ENCODE measurements at regions not wholly inside any gene's neighbourhood (a gene's known extent, or its start where the extent isn't known, plus 50 kb on each side); places are given as distances from the start of the nearest gene placed in this dataset.
"Not testable (repeated sequence)": the region's sequence is repeated elsewhere in the genome, so short reads cannot be mapped to it uniquely, and the experiment has no call there.

GRCh38 chr12:16828891-16829290 lies 222.9 kb upstream of the LMO3 start:
- no peak for DNase-seq

DNA sequence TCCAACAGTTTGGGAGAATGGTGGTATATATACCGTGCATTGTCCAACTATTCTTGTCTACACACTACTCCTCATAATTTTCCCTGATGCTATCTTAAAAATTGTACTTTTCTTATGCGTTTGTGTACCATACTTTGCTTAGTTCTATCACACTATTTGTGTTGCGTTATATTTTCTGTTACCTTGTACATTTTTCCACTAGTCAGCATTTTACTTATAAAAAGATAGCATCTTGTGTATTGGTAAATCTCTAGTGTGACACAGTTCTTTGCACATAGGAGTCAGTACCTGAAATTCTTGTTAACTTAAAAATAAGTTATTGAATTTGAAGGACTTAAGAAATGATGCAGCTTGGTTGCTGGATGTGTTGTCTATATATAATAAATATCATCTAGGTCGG lies 201.8 kb upstream of the LMO3 start:
- no peak for DNase-seq

- DNase-seq: no peak
Observed at GRCh38 chr12:16796168-16796567, 190.2 kb upstream of the LMO3 start.

- DNase-seq: no peak
Observed at GRCh38 chr12:16789204-16789790, 183.3 kb upstream of the LMO3 start.

- no peak for DNase-seq
Observed at GRCh38 chr12:16788506-16789203, 182.7 kb upstream of the LMO3 start.

- DNase-seq: no peak
Observed at GRCh38 chr12:16785953-16786352, 180.0 kb upstream of the LMO3 start.

DNA sequence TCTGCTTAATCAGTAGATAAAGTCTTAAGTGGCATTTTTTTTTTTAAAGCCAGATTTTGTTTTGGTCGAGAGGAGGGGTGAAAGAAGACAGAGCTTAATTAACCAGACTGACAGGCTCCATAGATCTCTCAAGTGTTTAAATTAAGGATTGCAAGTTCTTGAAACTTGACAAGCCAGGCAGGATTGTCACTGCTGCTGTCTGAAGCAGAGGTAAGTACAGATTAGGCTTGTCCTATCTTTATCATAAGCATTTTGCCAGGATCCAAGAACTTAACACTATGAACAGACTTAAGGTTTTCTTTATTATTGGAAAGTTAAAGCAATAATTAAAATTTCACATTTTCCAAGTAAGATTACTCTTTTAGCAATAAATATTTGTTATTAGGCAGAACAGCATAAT lies 179.6 kb upstream of the LMO3 start:
- DNase-seq: no peak

DNA sequence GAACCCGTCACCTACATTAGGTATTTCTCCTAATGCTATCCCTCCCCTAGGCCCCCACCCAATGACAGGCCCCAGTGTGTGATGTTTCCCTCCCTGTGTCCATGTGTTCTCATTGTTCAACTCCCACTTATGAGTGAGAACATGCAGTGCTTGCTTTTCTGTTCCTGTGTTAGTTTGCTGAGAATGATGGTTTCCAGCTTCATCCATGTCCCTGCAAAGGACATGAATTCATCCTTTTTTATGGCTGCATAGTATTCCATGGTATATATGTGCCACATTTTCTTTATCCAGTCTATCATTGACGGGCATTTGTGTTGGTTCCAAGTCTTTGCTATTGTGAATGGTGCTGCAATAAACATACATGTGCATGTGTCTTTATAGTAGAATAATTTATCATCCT lies 163.2 kb upstream of the LMO3 start:
- not testable (repeated sequence) for DNase-seq

- no peak for DNase-seq
Observed at GRCh38 chr12:16766736-16767135, 160.8 kb upstream of the LMO3 start.

GRCh38 chr12:16763901-16764300 lies 157.9 kb upstream of the LMO3 start:
- DNase-seq: no peak

- DNase-seq: no peak
Observed at GRCh38 chr12:16756833-16757555, 151.0 kb upstream of the LMO3 start.

DNA sequence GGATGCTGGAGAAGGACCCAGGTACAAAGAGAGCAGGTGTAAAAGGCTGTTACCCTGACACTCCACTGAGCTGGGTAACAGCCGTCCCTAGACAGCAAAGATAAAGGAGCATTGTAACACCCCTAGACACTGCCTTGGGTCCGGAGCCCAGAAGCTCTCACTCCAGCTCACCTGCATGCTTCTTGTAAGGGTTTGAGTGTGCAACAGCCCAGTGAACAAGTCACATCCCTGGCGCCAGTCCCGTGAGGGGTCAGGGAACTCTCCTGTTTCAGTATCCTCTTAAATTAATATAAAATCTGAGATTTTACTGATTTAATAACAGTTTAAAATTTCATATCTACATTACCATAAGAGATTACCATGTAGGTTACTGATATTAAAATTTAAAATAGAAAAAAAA lies 124.8 kb upstream of the LMO3 start:
- DNase-seq: no peak

DNA sequence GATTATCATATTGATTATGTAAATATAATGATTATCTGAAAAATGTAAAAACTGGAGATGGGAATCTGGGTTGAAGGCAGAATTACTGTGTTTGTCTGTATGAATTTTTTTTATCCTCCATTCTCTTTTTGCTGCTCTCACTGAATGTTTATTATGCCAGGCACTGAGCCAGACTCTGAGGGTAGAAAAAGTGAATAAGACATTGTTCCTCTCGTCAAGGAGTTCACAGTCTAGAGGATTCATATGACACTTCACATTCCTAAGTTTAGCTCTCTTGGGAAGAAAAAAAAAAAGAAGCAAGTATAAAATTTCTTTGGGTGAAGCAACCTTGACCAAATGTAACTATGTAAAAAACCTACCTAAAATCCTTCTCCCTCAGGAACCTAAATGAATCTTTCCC lies 120.9 kb upstream of the LMO3 start:
- no peak for DNase-seq

- DNase-seq: no peak
Observed at GRCh38 chr12:16719713-16720416, 113.9 kb upstream of the LMO3 start.

DNA sequence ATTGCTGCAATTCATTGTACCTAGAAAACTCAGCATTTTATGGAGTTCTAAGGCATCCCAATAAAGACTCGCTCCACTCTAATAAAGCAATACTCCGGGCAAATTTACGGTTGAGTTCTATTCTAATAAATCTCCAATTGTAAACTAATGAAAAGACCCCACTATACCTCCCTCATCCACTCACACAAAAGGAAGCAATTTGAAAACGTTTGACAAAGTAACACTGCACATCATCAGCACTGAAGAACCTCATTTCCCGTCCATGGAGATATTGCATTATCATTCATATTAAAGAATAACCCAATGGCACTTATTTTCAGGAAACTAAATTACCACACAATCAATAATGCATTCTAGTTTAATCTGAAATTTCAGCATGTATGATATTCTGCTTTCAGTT lies 111.0 kb upstream of the LMO3 start:
- no peak for DNase-seq

GRCh38 chr12:16692099-16692498 lies 86.1 kb upstream of the LMO3 start:
- no peak for DNase-seq

DNA sequence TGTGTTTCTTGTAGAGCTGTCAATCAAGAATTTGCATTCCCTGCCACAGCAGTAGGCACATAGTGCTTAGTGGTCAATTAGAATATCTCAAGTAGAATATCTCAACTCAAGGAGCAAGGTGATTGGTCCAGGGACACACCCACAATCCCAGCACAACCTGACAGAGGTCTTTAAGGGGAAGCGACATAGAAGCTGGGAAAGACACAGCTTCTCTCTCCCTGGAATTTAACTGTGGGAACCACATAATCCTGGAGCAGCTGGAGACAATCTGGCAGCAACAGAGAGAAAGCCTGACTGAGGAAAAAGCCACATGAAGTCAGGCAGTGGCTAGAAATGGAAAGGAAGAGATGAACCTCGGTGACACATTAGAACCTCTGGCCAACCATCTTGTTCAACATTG lies 85.7 kb upstream of the LMO3 start:
- DNase-seq: no peak

GRCh38 chr12:16688200-16688599 lies 82.2 kb upstream of the LMO3 start:
- DNase-seq: no peak

GRCh38 chr12:16685107-16685506 lies 79.1 kb upstream of the LMO3 start:
- DNase-seq: no peak

GRCh38 chr12:16681196-16681595 lies 75.2 kb upstream of the LMO3 start:
- DNase-seq: no peak

DNA sequence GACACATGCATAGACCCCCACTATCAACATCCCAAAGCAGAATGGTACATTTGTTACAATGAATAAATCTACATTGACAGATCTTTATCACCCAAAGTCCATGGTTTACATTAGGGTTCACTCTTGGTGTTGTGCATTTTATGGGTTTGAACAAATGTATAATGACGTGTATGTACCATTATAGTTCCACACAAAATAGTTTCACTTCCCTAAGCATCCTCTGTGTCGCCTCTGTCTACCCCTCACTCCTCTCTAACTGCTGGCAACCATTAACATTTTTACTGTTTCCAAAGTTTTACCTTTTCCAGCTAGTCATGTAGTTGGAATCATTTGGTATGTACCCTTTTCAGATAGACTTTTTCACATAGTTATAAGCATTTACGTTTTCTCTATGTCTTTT lies 69.5 kb upstream of the LMO3 start:
- DNase-seq: no peak

- DNase-seq: no peak
Observed at GRCh38 chr12:16674885-16675284, 68.9 kb upstream of the LMO3 start.

- DNase-seq: no peak
Observed at GRCh38 chr12:16670456-16671050, 64.6 kb upstream of the LMO3 start.

All from activated CD4-positive, alpha-beta T cell treated with anti-CD3 and anti-CD28 coated beads, Interleukin-2, Interleukin-6, amounts not matched to agents 100 ng/mL and 50 ng/mL, durations not matched to agents 16 hours and 8 hours (primary cell).